Endothelial cell of umbilical vein (primary cell): ENCODE measurements at regions not wholly inside any gene's neighbourhood (a gene's known extent, or its start where the extent isn't known, plus 50 kb on each side); places are given as distances from the start of the nearest gene placed in this dataset.

Experiments used
- BruUV-seq: library from RNA; stranded (reverse); fragments of 400-500 nt; replicated peaks from 2 replicates; lab custom pipeline; 2021; lab: Mats Ljungman, UMichigan
- CTCF ChIA-PET: fragments of 300-600, 350-600 bp; sonication (Branson Sonifier 250); formaldehyde crosslinking; loops from one replicate; lab custom pipeline; 2021; ENCODE audit warnings: antibody characterized with exemption, inconsistent platforms; lab: Charles Lee
- POLR2A ChIA-PET: fragments of 300-600, 350-600 bp; sonication (Branson Sonifier 250); formaldehyde crosslinking; loops from one replicate; lab custom pipeline; 2021; ENCODE audit warnings: antibody characterized with exemption, inconsistent platforms; lab: Charles Lee
- DNase-seq: peaks from one replicate; pipeline ENCODE4 v3.0.0-alpha.2; 2011; ENCODE audit warnings: low read depth, low spot score
- FAIRE-seq: peaks from 2 replicates; lab custom pipeline; 2011; peaks lifted over from hg19 to GRCh38; lab: Jason Lieb, UNC
- H2AFZ ChIP-seq: 2 replicates; pipeline ENCODE4 v1.6.0; 2012; ENCODE audit warnings: low read depth, low read length, control low read depth, inconsistent platforms
- H3K27ac ChIP-seq: 2 replicates; pipeline ENCODE4 v1.5.1; 2011; ENCODE audit warnings: low read depth, mild to moderate bottlenecking, control low read depth, low read length, moderate library complexity; ENCODE audit not compliant: insufficient read depth
- H3K27me3 ChIP-seq, 2 experiments: 2 replicates each; pipeline versions ENCODE4 v1.6.0 to v1.6.1; 2011; ENCODE audit warnings: low read length in 2 of 2, mixed read lengths in 1 of 2; ENCODE audit not compliant: control insufficient read depth in 2 of 2, insufficient read depth in 2 of 2
- H3K36me3 ChIP-seq, 2 experiments: 2 replicates in 1 of 2; 3 replicates in 1 of 2; pipeline ENCODE4 v1.5.1; 2011; ENCODE audit warnings: low read length in 2 of 2, mild to moderate bottlenecking in 1 of 2, moderate library complexity in 1 of 2; ENCODE audit not compliant: control insufficient read depth in 2 of 2, insufficient read depth in 2 of 2; ENCODE audit errors: extremely low read depth in 1 of 2
- H3K4me1 ChIP-seq: 3 replicates; pipeline ENCODE4 v1.5.1; 2011; ENCODE audit warnings: mild to moderate bottlenecking, low read length; ENCODE audit not compliant: control insufficient read depth, insufficient read depth; ENCODE audit errors: extremely low read depth
- H3K4me2 ChIP-seq: 2 replicates; pipeline ENCODE4 v1.6.1; 2011; ENCODE audit warnings: low read length, control low read depth, mixed read lengths; ENCODE audit not compliant: insufficient read depth
- H3K4me3 ChIP-seq, 3 experiments: fragments of 200-600 bp in 1 of 3; sonication (generic), shearing (Covaris generic) in 1 of 3; replicated peaks in 1 of 3; 2 replicates each; pipeline ENCODE4 v1.5.1; 2011 to 2016; ENCODE audit warnings: control low read depth in 3 of 3, low read length in 3 of 3, mild to moderate bottlenecking in 2 of 3, inconsistent platforms in 1 of 3, low read depth in 1 of 3, moderate library complexity in 1 of 3; ENCODE audit not compliant: insufficient read depth in 1 of 3
- H3K79me2 ChIP-seq: 2 replicates; pipeline ENCODE4 v1.6.0; 2012; ENCODE audit warnings: low read length, inconsistent platforms; ENCODE audit not compliant: control insufficient read depth, insufficient read depth
- H3K9ac ChIP-seq: replicated peaks from 2 replicates; pipeline ENCODE3; 2011; ENCODE audit warnings: low read length, control low read depth; ENCODE audit not compliant: insufficient read depth; ENCODE audit errors: extremely low read depth
- H3K9me1 ChIP-seq: replicated peaks from 3 replicates; pipeline ENCODE4 v1.6.0; 2011; ENCODE audit warnings: mild to moderate bottlenecking, low read length; ENCODE audit not compliant: control insufficient read depth, insufficient read depth; ENCODE audit errors: extremely low read depth
- H3K9me3 ChIP-seq: replicated peaks from 2 replicates; pipeline ENCODE4 v1.5.1; 2012; ENCODE audit warnings: low read length, inconsistent platforms; ENCODE audit not compliant: control insufficient read depth, insufficient read depth
- H4K20me1 ChIP-seq: replicated peaks from 2 replicates; pipeline ENCODE3; 2011; ENCODE audit warnings: mild to moderate bottlenecking, low read length; ENCODE audit not compliant: control insufficient read depth, insufficient read depth; ENCODE audit errors: extremely low read depth
- EZH2 ChIP-seq: IDR thresholded peaks from 2 replicates; pipeline ENCODE4 v1.6.1; 2012; ENCODE audit warnings: borderline replicate concordance, low read depth, mild to moderate bottlenecking, moderate library complexity, low read length, inconsistent platforms; ENCODE audit not compliant: severe bottlenecking
- FOS ChIP-seq: IDR thresholded peaks from 2 replicates; pipeline ENCODE4 v1.6.1; 2011; ENCODE audit warnings: mild to moderate bottlenecking, low read length, moderate library complexity, borderline replicate concordance; ENCODE audit not compliant: insufficient read depth
- GATA2 ChIP-seq: IDR thresholded peaks from 2 replicates; pipeline ENCODE4 v1.7.0; 2011; ENCODE audit warnings: low read depth, mild to moderate bottlenecking, moderate library complexity, mixed read lengths, low read length; ENCODE audit not compliant: insufficient read length, insufficient read depth
- JUN ChIP-seq: IDR thresholded peaks from 2 replicates; pipeline ENCODE4 v1.6.1; 2011; ENCODE audit warnings: borderline replicate concordance, low read depth; ENCODE audit not compliant: insufficient read length, insufficient read depth
- MYC ChIP-seq: IDR thresholded peaks from one replicate; pipeline ENCODE4 v1.6.1; 2011; ENCODE audit warnings: mild to moderate bottlenecking, low read depth, low read length
- POLR2A ChIP-seq: IDR thresholded peaks from 2 replicates; pipeline ENCODE4 v1.6.1; 2012; ENCODE audit warnings: low read depth, mild to moderate bottlenecking, control low read depth, low read length
- POLR2AphosphoS5 ChIP-seq: IDR thresholded peaks from 2 replicates; pipeline ENCODE4 v1.6.1; 2012; ENCODE audit warnings: low read depth, mild to moderate bottlenecking, control low read depth, low read length, moderate library complexity; ENCODE audit not compliant: insufficient read depth
- dilution Hi-C: fragments of 300-500 bp; cut with MboI; formaldehyde crosslinking; loops from one replicate; pipeline ENCODE4 v1.15.0; 2019; ENCODE audit warnings: low sequenced_read_pairs; ENCODE audit not compliant: extremely low pct_ligation_motif_present
- intact Hi-C: fragments of 100-400 bp; cut with micrococcal nuclease; formaldehyde crosslinking; loops from one replicate; pipeline ENCODE4 v1.10.0; 2022
- TF ChIP-seq, protein P1 (sequence below), 2 donors: IDR thresholded peaks; 1 replicate in 1 of 2; 2 replicates in 1 of 2; pipeline ENCODE4 v1.5.1; 2011; ENCODE audit warnings: low read length in 2 of 2, mild to moderate bottlenecking in 2 of 2, moderate library complexity in 2 of 2, control low read depth in 1 of 2, inconsistent platforms in 1 of 2, low read depth in 1 of 2; ENCODE audit not compliant: insufficient read depth in 1 of 2; ENCODE audit errors: extremely low read depth in 1 of 2
- TF ChIP-seq, protein P2 (sequence below): IDR thresholded peaks from 2 replicates; pipeline ENCODE4 v1.6.1; 2011; ENCODE audit not compliant: insufficient read depth, insufficient read length

DNA sequence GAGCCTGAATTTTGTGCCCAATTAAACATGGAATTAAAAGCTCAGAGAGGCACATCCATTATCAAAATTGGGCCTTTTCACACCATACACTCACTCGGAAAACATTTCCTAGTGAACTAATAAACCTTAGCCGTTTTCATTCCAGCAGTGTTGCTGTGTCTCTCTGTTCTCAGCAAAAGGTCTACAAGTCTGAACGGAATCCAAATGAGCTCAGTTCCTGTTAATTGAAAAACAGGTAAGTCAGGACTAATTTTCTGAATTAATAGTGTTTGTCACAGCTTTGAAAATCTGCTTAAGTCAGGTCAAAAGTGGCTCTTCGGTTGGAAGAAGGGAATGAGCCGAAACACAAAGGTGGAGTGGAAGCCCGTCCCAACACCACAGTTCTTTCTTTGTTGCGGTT is 163.3 kb upstream of the RALGAPA2 start:
- CTCF ChIA-PET: interaction anchor here (0.7 to 5.3 kb wide), 3 partner anchors 8 to 41 kb away, joined by 3 to 31 read pairs (median 3); no protein-coding TSS in a partner anchor
- POLR2A ChIA-PET: no interaction called here
- H4K20me1 ChIP-seq: no peaks in the 10 kb centered on the region
- no peak overlapping the region for H3K4me3 ChIP-seq
- TF ChIP-seq POLR2A (no peak), MYC (no peak)
- dilution Hi-C loops (no loop called here), intact Hi-C loops (no loop called here)
- H3K79me2 ChIP-seq: no peaks in the 10 kb centered on the region
- H2AFZ ChIP-seq: no peak overlapping the region
- no peak overlapping the region for H3K9ac ChIP-seq
- H3K27me3 ChIP-seq: peaks cover 0 to 3% of the 10 kb centered on the region in 2 experiments
- FAIRE-seq (no peak), DNase-seq (no peak)
- no peak overlapping the region for H3K27ac ChIP-seq
- no TSS peak for BruUV-seq
- no peaks in the 10 kb centered on the region for H3K9me3 ChIP-seq
- no peak overlapping the region for H3K4me2 ChIP-seq
- no peaks in the 10 kb centered on the region for H3K4me1 ChIP-seq
- no peaks in the 10 kb centered on the region for H3K9me1 ChIP-seq
- no peaks in the 10 kb centered on the region for H3K36me3 ChIP-seq

DNA sequence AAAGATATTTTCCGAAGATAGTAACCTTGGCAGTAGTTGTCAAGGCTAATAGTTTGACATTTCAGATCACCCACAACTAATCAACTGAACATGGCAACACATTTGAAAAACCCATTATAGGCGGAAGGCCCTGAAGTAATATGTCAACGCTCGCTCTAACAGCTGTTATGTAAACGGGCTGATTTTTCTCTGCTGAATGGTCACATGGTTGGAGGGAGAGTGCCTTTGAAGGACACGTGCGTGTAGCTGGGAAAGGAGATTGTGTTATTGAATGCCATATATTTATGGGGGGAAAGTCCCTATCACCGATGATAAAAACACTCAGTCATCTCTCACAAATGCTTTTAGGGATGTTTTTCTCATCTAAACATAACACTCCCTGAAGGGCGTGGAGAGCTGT is 160.0 kb upstream of the RALGAPA2 start:
- no peak for DNase-seq
- H3K4me3 ChIP-seq: no peak overlapping the region
- BruUV-seq: no TSS peak
- H4K20me1 ChIP-seq: no peaks in the 10 kb centered on the region
- H3K27ac ChIP-seq: no peak overlapping the region
- intact Hi-C loops (no loop called here), dilution Hi-C loops (no loop called here)
- no peaks in the 10 kb centered on the region for H3K9me3 ChIP-seq
- no peaks in the 10 kb centered on the region for H3K36me3 ChIP-seq
- H3K79me2 ChIP-seq: no peaks in the 10 kb centered on the region
- H3K9me1 ChIP-seq: no peaks in the 10 kb centered on the region
- no peak overlapping the region for H3K9ac ChIP-seq
- FAIRE-seq: no peak
- H3K4me2 ChIP-seq: no peak overlapping the region
- no peak overlapping the region for H2AFZ ChIP-seq
- ChIA-PET POLR2A (no interaction called here), CTCF (interaction anchor here (5.3 kb wide), 1 partner anchor 12 kb away, joined by 31 read pairs; no protein-coding TSS in a partner anchor)
- TF ChIP-seq POLR2AphosphoS5 (no peak), JUN (no peak), FOS (no peak), EZH2 (no peak), POLR2A (no peak), MYC (no peak), GATA2 (no peak)
- TF ChIP-seq, protein P1, sequence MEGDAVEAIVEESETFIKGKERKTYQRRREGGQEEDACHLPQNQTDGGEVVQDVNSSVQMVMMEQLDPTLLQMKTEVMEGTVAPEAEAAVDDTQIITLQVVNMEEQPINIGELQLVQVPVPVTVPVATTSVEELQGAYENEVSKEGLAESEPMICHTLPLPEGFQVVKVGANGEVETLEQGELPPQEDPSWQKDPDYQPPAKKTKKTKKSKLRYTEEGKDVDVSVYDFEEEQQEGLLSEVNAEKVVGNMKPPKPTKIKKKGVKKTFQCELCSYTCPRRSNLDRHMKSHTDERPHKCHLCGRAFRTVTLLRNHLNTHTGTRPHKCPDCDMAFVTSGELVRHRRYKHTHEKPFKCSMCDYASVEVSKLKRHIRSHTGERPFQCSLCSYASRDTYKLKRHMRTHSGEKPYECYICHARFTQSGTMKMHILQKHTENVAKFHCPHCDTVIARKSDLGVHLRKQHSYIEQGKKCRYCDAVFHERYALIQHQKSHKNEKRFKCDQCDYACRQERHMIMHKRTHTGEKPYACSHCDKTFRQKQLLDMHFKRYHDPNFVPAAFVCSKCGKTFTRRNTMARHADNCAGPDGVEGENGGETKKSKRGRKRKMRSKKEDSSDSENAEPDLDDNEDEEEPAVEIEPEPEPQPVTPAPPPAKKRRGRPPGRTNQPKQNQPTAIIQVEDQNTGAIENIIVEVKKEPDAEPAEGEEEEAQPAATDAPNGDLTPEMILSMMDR (IDR thresholded peaks at IDR 0.05; ENCODE audit: extremely low read depth in 1 of 2, insufficient read depth in 1 of 2, low read depth in 1 of 2, low read length in 2 of 2): no peak
- TF ChIP-seq, protein P2, sequence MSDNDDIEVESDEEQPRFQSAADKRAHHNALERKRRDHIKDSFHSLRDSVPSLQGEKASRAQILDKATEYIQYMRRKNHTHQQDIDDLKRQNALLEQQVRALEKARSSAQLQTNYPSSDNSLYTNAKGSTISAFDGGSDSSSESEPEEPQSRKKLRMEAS: no peak
- H3K27me3 ChIP-seq: peaks cover 1 to 3% of the 10 kb centered on the region in 2 experiments
- no peaks in the 10 kb centered on the region for H3K4me1 ChIP-seq
